HCT116 (cell line): ENCODE measurements at regions not wholly inside any gene's neighbourhood (a gene's known extent, or its start where the extent isn't known, plus 50 kb on each side); places are given as distances from the start of the nearest gene placed in this dataset.

Experiments
- CTCF ChIP-seq, 3 experiments: fragments of 200-600 bp in 1 of 3; sonication (generic) in 1 of 3; IDR thresholded peaks in 2 of 3; conservative IDR thresholded peaks in 1 of 3; 2 replicates each; pipeline ENCODE4 v1.5.1; 2012 to 2017; ENCODE audit warnings: low read depth in 2 of 3, low read length in 2 of 3, antibody characterized with exemption in 1 of 3, borderline replicate concordance in 1 of 3, control low read depth in 1 of 3, mild to moderate bottlenecking in 1 of 3, mixed read lengths in 1 of 3, mixed run types in 1 of 3, moderate library complexity in 1 of 3; ENCODE audit not compliant: insufficient read depth in 1 of 3
- EZH2phosphoT487 ChIP-seq: fragments of 200-600 bp; IDR thresholded peaks from 2 replicates; pipeline ENCODE4 v1.6.1; 2018; ENCODE audit warnings: antibody characterized with exemption, borderline replicate concordance
- SP1 ChIP-seq: IDR thresholded peaks from 2 replicates; pipeline ENCODE4 v1.6.1; 2012; ENCODE audit warnings: low read depth

DNA sequence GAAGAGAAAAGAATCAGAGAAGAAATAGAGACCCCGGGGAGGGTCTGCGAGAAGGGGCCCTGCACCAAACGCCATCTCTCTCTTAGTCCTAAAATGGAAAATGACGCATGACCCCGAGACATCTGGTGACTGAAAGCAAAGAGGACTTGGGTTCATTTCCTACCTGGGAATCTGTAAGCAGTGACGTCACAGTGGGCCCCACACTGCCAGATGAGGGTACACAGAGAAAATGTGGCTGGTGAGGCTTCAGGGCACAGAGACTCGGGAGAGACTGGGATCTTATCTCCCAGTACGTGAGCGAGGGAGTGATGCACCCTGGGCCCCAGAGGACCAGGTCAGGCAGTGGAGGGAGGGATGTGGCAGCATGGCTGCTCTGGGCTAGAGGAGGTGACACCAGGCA is 288.1 kb upstream of the SFSWAP start:
- TF ChIP-seq CTCF (IDR thresholded peaks at IDR 0.05 in 2 of 3, conservative IDR thresholded peaks at IDR 0.05 in 1 of 3; ENCODE audit: borderline replicate concordance in 1 of 3, insufficient read depth in 1 of 3, low read depth in 2 of 3, low read length in 2 of 3) = no peak
- TF ChIP-seq EZH2phosphoT487 = no peak
- no peak for TF ChIP-seq SP1
